ENCODE measurements at regions not wholly inside any gene's neighbourhood (a gene's known extent, or its start where the extent isn't known, plus 50 kb on each side); places are given as distances from the start of the nearest gene placed in this dataset.
"Not testable (repeated sequence)": the region's sequence is repeated elsewhere in the genome, so short reads cannot be mapped to it uniquely, and the experiment has no call there.

- Histone ChIP-seq H3K9me3 (no peaks in the 10 kb centered on the region), H3K4me3 (no peak overlapping the region), H3K27me3 (peaks cover 0 to 59% (median 19%) of the 10 kb centered on the region in 9 donors), H3K36me3 (no peaks in the 10 kb centered on the region), H3K4me1 (no peaks in the 10 kb centered on the region), H3K27ac (no peak overlapping the region)
- intact Hi-C loops (cut with DNase I) = no loop called here
- DNase-seq (no peak), ATAC-seq (no peak)
- TF ChIP-seq CTCF (IDR thresholded peaks at IDR 0.05) (peak in 2 of 12 donors; percentile 23 to 31), POLR2A (IDR thresholded peaks at IDR 0.05) (no peak)
- 32 to 76% (median 70%) methylated on average over 17 to 18 of the region's 18 CpGs for WGBS, 4 donors
These were observed 86.0 kb upstream of the WWC2 start for GRCh38 chr4:183012879-183013729.

GRCh38 chr4:183011213-183011907 lies 87.7 kb upstream of the WWC2 start:
- H3K9me3 ChIP-seq = no peaks in the 10 kb centered on the region
- intact Hi-C loops (cut with DNase I) = no loop called here
- DNase-seq (no peak), ATAC-seq (no peak)
- no peak overlapping the region for H3K4me3 ChIP-seq
- no peak for TF ChIP-seq CTCF (IDR thresholded peaks at IDR 0.05)
- TF ChIP-seq POLR2A (IDR thresholded peaks at IDR 0.05) = no peak
- no peaks in the 10 kb centered on the region for H3K36me3 ChIP-seq
- WGBS, 4 donors = 60 to 75% (median 70%) methylated on average over 8 of the region's 8 CpGs
- H3K27ac ChIP-seq = no peak overlapping the region
- peaks cover 0 to 66% (median 19%) of the 10 kb centered on the region in 9 donors for H3K27me3 ChIP-seq
- H3K4me1 ChIP-seq = no peaks in the 10 kb centered on the region

- H3K36me3 ChIP-seq = no peaks in the 10 kb centered on the region
- ATAC-seq (no peak), DNase-seq (no peak)
- intact Hi-C loops (cut with DNase I) = no loop called here
- H3K27ac ChIP-seq = no peak overlapping the region
- no peak for TF ChIP-seq POLR2A (IDR thresholded peaks at IDR 0.05)
- TF ChIP-seq CTCF (IDR thresholded peaks at IDR 0.05) = no peak
- H3K4me1 ChIP-seq = no peaks in the 10 kb centered on the region
- H3K4me3 ChIP-seq = no peak overlapping the region
- 8 to 17% (median 14%) methylated on average over 9 of the region's 9 CpGs for WGBS, 4 donors
- H3K27me3 ChIP-seq = peaks cover 0 to 60% (median 19%) of the 10 kb centered on the region in 9 donors
- H3K9me3 ChIP-seq = peaks cover 0 to 9% (median 0%) of the 10 kb centered on the region in 12 donors
These were observed 90.6 kb upstream of the WWC2 start for GRCh38 chr4:183008492-183008891.

GRCh38 chr4:183004370-183004769 lies 87.2 kb upstream of the DCTD start:
- ATAC-seq; intact Hi-C loops (cut with DNase I); H3K9me3 ChIP-seq; DNase-seq; H3K4me3 ChIP-seq; H3K4me1 ChIP-seq; H3K27ac ChIP-seq; H3K36me3 ChIP-seq: not testable (repeated sequence)
- H3K27me3 ChIP-seq = peaks cover 0 to 28% (median 6%) of the 10 kb centered on the region in 9 donors
